Activated CD4-positive, alpha-beta T cell treated with anti-CD3 and anti-CD28 coated beads, Interleukin-2, amount 50 U/mL, for 4 hours (primary cell): ENCODE measurements at regions not wholly inside any gene's neighbourhood (a gene's known extent, or its start where the extent isn't known, plus 50 kb on each side); places are given as distances from the start of the nearest gene placed in this dataset.
A peak's percentile ranks its signal among the peaks of the same experiment; 100 is the strongest.

Experiments
- DNase-seq, 2 experiments: peaks; one replicate each; pipeline ENCODE4 v3.0.0-alpha.2; 2020

DNA sequence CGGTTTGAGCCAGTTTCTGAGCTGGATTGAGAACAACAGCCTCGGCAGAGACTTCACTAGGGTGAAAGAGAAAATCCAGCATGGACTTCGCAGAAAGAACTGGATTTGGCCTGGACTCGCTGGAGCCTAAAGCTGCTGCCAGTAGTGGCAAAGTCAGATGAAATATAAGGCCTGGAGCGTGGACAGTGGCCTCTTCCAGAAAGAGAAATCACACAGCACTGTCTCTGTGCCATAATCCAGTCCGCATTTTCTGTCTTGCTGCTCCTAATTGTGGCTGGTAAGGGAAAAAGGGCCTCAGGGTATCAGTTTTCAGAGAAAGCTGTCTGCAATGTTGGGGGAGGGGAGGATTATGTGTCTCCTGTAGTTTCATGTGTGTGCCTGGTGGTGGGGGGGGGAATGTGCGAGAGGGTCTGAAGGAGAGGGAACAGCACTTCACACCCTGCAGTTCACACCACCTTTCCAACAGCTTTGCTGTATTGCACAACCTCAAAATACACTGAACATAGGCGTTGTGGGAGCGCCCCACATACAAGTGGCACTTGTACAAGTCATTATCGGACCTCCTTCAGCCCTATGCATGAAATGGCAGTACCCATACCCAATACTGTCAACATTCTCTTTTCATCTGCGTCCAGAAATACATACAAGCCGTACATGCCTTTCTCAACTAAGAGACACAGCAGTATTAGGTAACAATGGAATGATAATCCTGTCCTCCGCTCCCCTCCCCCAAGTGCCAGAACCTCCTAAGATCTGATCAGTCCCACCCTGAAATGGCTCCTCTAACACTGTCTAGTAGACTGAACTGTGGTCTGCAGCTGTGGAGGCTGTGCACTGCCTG is 107.5 kb upstream of the ATF7IP start:
- peak; percentile 51 to 56 for DNase-seq

DNA sequence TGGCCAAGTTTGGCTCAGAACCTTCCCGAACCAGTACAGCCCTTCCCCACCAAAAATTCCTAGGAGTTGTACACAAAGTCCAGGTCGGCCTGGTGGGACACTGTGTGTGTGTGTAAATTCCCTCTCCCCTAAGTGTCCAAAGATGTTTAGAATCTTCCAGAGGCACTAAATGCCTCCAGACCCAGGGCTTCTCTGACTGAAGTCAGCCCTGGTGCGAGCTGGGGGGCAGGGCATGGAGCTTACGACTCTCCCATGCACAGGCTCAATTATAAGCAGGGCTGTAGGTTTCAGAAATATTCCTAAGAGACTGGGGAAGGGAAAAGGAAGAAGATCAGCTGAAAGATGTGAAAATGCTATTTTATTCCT is 106.9 kb upstream of the ATF7IP start:
- DNase-seq: no peak

DNA sequence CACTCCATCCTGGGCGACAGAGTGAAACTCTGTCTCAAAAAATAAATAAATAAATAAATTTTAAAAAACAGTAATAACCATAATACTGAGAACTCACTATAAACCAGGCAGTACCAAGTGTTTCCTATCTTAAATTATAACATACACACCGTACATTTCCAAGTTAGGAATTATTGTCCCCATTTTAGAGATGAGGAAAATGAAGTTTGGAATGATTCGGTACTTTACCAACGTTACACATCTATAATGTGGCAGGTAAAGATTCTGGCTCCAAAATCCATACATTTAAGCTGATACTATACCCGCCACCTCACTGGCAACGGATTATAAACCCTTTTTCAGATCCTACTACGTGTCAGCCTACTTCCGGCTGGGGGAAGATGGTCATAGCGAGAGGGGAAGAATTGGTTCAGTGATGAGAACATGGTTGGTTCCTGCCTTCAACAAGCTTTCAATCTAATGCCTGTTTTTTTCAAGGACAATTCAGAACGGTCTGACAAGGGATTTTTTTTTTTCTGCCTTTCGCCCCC is 105.9 kb upstream of the ATF7IP start:
- no peak for DNase-seq

DNA sequence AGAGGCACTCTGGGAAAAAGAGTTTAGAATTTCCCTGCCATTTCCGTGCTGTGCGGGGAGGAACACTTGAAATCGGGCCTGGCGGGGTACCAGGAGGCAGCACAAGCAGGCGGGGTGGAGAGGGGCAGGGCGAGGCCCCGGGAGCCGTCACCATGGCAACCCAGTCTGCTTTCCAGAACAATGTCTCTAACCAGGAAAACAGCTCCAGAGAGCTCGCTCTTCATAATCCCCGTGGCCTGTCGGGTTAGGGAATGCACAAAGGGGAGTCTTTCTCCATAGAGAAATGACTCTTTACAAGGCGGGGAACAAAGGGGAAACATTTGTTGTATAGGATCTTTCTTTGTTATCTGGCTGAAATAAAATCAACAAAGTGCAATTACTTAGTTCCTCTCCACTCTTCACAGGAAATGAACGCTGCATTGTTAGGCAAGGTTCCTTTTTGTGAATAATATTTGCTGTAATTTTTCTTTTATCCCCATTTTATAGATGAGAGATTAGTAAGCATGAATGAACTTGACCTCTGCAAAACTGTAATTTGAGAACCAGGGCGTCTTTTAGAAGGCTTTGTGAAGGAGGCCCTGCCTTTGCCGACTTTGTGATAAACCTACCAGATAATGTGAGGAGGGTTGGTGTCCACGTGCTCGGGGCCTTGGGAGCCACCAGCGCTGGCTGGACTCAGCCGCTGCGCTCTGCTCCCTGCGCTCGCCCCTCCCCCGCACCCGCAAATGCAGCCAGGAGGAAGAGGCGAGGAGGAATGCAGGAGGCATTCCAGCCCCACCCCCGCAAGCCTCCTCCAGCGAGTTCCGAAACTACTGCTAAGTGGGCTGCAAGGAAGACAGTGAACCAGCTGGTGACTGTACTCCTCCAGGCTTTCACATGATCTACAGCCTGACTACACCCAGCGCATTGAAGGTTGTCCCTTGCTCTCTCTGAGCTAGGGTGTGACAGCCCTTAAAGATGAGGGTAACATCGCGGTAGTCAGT is 105.2 kb upstream of the ATF7IP start:
- DNase-seq: no peak

DNA sequence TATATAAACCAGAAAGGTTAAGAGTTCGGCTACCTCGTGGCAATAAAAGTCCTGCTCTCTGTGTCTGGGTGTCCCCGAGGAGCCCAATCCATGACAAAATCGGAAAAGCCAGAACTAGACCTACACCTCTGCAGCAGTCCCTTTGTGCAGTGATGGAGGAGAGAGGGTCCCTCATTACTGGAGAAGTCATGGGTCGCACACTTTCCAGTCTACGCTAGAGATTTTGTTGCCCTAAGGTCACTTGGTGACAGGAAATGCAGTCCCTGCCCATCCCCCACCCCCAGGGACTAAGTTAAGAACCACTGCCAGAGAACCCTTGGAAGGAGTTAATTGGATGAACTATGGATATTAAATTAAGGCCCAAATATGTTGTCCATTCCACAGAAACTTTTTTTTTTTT is 104.4 kb upstream of the ATF7IP start:
- DNase-seq: no peak

DNA sequence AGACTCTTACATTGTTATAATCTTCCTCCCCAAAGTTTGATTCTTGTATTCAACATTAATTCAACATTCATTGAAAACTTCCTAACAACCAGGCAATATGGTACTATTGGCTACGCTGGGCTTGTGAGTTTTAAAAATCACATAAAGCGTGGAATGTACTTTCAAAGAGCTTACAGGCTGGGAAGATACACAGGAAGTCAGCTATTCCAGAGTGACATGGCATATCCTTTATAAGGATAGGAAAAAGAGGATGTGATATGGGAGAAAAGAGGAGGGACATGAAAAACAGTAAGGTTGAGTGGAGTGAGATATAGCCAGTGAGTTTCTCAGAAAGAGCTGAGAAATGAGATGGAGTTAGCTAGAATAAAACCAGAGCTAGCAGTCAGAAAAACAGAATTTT is 103.6 kb upstream of the ATF7IP start:
- DNase-seq: no peak

DNA sequence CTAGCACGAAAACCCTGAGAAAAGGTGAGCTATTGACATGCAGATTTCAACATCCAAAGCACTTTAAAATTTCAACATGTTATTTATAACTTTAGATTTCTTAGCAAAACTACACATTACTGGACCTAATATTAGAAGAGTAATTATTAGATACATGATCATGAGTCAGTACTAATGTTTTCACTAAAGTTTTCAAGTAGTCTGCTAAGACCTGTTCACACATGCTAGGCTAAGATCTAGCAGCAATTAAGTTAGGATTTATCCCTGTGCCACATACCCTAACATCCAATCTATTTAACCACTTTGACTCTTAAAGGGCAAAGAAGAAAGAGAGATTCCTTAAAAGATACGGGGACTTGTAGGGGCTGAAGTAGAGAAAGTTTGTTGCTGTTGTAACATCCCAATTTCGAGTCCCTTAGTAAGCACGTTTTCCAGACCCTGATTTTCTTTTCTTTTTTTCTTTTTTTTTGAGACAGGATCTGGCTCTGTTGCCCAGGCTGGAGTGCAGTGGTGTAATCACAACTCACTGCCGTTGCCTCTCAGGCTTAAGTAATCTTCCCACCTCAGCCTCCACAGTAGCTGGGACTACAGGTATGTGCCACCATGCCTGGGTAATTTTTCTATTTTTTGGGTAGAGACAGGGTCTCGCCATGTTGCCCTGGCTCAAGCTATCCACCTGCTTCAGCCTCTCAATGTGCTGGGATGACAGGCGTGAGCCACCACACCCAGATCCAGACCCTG is 102.5 kb upstream of the ATF7IP start:
- no peak for DNase-seq

DNA sequence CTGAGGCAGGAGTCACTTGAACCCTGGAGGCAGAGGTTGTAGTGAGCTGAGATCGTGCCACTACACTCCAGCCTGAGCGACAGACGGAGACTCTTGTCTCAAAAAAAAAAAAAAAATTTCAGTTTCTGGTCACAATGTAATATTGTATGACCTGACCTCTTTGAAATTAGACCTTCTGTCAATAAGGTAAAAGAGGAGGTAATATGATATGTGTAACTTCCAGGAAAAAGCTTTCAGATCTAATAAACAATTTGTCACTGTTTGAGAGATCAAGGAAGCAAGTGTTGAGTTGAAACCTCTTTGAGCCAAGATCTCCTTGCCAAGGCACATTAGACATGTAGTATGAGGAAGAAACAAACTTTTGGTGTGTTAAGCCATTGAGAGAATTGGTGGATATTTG is 101.7 kb upstream of the ATF7IP start:
- no peak for DNase-seq

DNA sequence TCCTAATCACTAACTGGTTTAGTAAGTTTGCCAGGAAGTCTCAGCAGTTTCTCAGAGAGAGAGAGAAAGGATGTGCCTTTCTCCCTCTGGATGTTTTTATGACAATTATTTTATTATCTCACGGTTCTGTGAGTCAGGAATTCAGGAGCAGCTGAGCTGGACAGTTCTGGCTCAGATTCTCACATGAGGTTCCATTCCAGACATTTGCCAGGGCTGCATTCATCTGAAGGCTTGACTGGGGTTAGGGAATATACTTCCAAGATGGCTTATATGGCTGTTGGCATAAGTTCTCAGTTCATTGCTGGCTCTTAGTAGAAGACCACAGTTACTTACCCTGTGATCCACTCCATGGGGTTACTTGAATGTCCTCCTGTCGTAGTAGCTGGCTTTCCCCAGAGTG is 101.2 kb upstream of the ATF7IP start:
- no peak for DNase-seq

DNA sequence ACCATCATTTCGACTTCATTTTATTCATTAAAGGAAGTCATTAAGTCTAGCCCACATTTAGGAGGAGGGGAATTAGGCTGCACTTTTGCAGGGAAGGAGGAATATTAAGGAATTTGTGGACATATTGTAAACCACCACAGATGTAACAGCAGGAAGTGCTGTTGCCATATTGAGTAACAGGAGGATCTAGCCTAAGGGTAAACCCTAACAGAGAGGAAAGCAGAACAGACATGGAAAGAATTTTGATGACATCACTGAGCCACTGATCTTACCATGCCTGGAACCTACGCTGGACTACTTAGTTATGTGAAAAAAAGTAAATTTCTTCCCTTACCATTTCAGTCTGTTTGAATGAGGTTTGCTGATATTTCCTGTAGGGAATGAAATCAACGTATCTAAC is 100.7 kb upstream of the ATF7IP start:
- DNase-seq: no peak

DNA sequence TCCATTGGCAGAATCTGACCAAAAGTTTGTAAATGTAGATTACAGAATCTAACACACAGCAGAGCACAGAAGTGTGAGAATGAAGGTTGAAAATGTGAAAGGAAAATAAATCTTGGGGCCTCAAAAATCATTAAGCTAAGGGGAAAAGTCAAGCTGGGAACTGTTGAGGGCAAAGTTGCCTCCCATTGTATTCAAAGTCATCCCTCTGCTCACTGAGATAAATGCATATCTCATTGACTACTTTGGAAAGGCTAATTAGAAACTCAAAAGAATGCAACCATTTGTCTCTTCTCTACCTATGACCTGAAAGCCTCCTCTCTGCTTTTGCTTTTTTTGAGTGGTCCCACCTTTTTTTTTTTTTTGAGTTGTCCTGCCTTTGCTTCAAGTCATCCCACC is 97.4 kb upstream of the ATF7IP start:
- DNase-seq: no peak

DNA sequence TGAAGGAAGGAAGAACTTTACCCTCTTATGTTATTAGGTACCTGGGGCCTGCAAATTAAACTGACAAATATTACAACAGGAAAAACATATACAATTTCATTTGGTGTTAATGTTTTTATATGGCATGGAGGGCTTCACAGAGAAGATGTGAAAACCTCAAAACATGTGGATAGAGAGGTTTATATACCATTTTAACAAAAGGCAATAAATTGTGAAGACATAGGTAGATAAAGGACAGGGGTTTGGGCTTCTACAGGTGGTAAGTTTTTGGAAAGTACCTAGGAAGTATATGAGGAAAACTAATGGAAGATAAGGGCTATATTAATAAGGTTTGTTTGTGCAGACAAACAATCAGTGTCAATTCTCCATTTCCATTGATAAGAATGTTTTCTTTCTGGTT is 95.1 kb upstream of the ATF7IP start:
- no peak for DNase-seq

DNA sequence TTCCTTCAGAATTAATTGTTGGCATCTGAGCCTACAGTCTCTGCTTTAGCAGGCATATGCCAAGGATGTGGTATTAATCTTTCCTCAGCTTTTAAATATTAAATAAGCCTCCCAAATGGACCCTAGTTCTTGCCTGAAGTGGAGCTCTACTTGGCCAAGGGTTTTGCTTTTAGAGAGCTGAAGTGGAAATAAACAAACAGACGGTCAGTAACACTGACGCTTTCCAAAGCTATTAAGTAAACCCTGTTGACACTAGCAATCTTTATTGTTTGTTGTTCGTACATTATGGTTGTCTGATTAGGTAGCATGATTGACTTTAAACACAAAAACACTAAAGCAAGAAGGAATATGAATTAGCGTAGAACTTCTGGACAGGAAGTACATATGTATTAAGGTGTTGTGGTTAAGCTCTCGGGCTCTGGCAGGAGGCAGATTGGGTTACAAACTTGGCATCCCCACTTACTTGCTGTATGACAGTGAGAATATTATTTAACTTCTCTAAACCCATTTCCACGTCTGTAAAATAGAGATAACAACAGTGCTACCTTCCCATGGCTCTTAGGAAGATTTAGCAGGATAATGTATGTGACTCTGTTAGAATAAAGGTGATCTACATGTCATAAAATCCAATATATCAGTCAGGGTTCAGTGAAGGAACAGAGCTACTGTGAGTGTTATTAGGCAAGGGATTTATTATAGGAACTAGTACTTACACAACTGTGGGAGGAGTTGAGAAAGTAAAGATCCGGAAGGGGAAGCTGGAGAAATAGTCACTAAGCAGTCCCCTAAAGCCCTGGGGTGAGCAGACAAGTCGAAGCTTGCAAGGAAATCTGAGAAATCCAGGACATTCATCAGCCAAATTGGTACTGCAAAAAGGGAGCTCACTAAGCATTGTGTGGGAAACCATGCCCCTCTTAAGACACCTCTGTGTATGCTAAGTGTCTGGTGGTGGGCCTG is 92.2 kb upstream of the ATF7IP start:
- no peak for DNase-seq

DNA sequence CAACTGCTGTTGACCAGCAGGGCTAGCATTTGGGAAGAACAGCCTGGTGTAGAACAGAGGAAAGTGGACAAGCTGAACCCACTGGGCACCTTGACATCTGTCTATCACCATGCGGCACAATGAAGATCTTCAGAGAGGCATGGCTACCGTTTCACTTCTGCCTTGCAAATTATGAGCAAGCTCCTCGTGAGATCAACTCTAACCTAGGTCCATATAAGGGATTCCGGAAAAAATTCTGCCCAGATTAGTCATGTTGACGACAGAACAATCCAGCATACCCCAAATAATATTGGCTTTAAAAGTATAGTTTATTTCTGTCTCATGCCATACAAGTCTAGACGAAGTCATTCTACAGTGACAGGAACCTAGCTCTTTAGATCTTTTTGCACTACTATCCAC is 91.6 kb upstream of the ATF7IP start:
- no peak for DNase-seq

DNA sequence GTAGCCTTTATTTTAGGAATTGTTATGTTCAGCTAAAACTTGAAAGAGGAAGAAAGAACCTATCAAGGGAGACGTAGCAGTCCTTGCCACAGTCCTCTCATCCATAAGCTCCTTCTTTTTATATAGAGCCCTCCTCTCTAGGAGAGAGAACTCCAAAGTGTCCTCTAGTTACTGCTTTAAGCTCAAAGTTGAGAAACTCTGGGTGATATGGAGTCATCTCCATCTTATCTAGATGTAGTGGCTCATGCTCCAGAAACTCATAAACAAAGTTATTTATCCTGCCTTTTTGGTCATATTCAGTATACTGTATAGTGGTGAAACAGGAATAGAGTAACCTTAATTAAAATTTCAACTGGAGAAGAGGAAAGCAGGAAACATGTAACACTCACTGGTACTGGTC is 90.4 kb upstream of the ATF7IP start:
- DNase-seq: no peak

DNA sequence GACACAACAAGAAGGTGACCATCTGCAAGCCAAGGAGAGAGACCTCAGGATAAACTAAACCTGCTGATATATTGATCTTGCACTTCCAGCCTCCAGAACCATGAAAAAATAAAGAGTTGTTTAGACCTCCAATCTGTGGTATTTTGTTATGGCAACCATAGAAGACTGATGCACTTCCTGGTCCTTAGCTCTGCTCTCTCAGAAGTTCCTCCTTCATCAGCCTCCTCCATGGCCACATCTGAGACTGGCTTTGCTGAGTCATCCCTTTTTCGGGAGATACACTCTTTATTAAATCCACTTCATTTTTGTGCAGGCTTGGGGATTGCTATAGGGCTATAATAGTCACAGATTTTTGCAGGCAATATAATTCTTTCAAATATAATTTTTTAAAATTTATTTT is 89.6 kb upstream of the ATF7IP start:
- no peak for DNase-seq

DNA sequence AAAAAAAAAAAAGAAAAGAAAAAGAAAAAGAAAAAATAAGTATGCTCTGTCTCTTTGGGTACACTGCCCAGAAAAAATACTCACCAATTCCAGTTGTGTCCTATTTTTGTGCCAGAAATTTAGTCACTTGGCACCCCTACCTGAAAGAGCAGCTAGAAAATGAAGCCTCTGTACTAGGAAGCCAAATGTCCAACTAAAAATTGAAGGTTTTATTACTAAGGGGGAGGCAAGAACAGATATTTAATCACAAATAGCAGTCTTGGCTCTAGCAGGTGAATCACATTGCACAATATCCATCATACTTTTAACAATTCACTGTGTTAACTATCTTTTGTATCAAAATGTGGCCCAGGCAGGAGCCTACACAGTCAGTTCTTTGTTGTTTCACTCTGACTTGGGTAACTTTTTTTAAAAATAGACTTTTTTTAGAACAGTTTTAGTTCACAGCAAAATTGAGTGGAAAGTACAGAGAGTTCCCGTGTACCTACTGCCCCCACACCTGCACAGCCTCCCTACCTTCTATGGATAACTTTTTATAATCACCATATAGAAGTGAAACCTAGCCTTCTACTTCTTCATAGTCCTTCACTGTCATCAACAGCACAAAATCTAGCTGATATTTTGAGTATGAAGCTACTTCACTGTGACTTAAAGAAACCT is 87.1 kb upstream of the ATF7IP start:
- no peak for DNase-seq

DNA sequence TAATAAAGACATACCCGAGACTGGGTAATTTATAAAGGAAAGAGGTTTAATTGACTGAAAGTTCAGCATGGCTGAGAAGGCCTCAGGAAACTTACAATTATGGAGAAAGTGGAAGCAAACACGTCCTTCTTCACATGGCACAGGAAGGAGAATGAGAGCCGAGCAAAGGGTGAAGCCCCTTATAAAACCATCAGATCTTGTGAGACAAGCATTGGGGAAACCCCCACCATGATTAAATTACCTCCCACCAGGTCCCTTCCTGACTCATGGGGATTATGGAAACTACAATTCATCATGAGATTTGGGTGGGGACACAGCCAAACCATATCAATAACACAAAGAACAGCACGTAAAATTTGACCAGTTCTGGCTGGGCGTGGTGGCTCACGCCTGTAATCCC is 85.6 kb upstream of the ATF7IP start:
- DNase-seq: no peak

DNA sequence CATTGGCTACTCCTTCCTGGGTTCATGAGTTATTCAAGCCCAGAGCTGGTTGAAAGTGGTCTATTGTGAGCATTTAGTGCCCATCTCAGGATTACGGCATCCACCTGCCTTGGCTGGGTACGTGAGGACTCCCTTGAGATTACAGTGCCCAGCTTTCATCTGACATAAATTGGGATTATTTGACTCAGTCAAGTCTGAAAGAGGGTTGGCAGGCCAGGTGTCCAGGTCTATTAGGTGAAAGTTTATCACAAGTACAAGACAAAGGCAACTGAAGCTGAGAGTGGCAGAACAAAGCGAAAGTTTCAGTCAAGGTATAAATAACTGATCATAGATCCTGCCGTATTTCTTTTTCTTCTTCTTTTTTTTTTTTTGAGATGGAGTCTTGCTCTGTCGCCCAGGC is 84.6 kb upstream of the ATF7IP start:
- no peak for DNase-seq

DNA sequence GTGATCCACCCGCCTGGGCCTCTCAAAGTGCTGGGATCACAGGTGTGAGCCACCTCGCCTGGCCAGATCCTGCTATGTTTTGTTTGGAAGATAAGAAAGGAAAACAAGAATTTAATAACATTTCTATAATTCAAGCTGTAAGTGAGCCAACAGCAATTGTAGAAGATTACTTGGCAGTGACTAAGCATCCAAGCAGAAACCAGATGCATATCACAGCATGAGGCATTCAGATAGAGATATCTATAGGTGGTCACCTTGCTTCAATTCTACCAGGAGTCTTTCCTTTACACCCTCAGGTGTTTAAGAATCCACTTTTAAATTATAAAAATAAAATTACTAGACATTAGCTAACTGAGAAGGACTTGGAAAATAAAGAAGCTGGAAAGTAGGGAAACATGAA is 83.9 kb upstream of the ATF7IP start:
- DNase-seq: no peak

DNA sequence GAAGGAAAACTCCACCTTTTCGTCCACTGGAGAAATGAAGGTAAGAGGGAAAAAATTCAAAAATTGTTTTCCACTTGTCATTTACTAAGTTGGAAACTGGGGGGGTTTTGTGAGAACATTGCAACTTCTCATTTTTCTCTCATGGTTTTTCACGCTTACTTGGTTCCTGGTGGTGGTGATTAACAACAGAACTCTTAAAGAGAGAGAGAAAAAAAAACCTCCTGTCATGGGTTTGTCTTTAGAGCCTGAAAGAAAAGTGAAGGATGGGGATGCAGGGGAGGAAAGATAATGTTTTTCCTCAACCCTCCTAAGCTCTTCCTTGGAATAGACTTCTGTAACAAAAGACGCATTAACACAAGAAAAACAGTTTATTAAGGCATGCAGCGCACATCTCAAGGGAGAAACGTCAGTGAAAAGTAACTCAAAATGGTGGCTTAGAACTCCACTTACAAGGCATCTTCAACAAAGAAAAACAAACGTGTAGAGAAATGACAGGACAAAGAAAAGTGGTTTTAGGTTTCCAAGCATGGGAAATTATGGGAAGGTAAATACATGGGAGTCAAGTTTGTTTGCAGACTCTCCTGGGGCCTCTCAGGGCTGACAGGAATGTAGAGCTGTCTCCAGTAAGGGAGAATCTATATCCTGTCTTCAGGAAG is 81.9 kb upstream of the ATF7IP start:
- no peak for DNase-seq
